HCT116 (cell line): ENCODE measurements at regions not wholly inside any gene's neighbourhood (a gene's known extent, or its start where the extent isn't known, plus 50 kb on each side); places are given as distances from the start of the nearest gene placed in this dataset.

Experiments
- ATAC-seq: fragments of 200-7000 bp; cut with Tn5 transposase; 2 replicates; pipeline ENCODE4 v1.9.1; 2020; ENCODE audit warnings: mild to moderate bottlenecking, moderate library complexity
- BruUV-seq: library from RNA; stranded (reverse); fragments of 400-500 nt; replicated peaks from 2 replicates; lab custom pipeline; 2021; lab: Mats Ljungman, UMichigan
- CTCF ChIA-PET: fragments of 300-600 bp; sonication (Branson Sonifier 250); formaldehyde crosslinking; loops from one replicate; lab custom pipeline; 2021; ENCODE audit warnings: antibody characterized with exemption; lab: Charles Lee
- POLR2A ChIA-PET: fragments of 300-600, 350-600 bp; sonication (Branson Sonifier 250); formaldehyde crosslinking; loops from one replicate; lab custom pipeline; 2021; ENCODE audit warnings: antibody characterized with exemption; lab: Charles Lee
- RAD21 ChIA-PET, 2 experiments: fragments of 300-600 bp; sonication (Branson Sonifier 250); formaldehyde crosslinking; loops; one replicate each; lab custom pipeline; 2023; ENCODE audit warnings: low total read pairs in 2 of 2; ENCODE audit not compliant: uncharacterized antibody in 2 of 2, unreplicated experiment in 2 of 2, low non-redundant PET in 1 of 2; lab: Charles Lee
- DNase-seq: peaks from one replicate; pipeline ENCODE4 v3.0.0-alpha.2; 2010; ENCODE audit warnings: low read depth, low spot score
- H2AFZ ChIP-seq: fragments of 200-600 bp; shearing (Covaris generic), sonication (generic); 2 replicates; pipeline ENCODE4 v1.6.1; 2017; ENCODE audit warnings: low read depth, mixed run types, mixed read lengths, antibody characterized with exemption, low read length; ENCODE audit not compliant: poor library complexity, severe bottlenecking
- H3K27ac ChIP-seq: 2 replicates; pipeline ENCODE4 v1.5.1; 2012; ENCODE audit warnings: low read depth, low read length
- H3K27me3 ChIP-seq: fragments of 200-600 bp; sonication (generic); 2 replicates; pipeline ENCODE4 v1.6.1; 2016; ENCODE audit warnings: mixed run types, low read length, mixed read lengths; ENCODE audit not compliant: insufficient read depth
- H3K36me3 ChIP-seq, 2 experiments: fragments of 200-500 bp in 1 of 2; fragments of 200-600 bp in 1 of 2; sonication (Bioruptor generic) in 1 of 2; sonication (generic) in 1 of 2; 2 replicates each; pipeline versions ENCODE4 v1.5.1 to v1.6.1; 2014 to 2016; ENCODE audit warnings: low read length in 2 of 2, inconsistent platforms in 1 of 2, mixed read lengths in 1 of 2, mixed run types in 1 of 2; ENCODE audit not compliant: insufficient read depth in 2 of 2, control insufficient read depth in 1 of 2
- H3K4me1 ChIP-seq, 2 experiments: fragments of 200-600 bp in 1 of 2; sonication (generic) in 1 of 2; 2 replicates each; pipeline versions ENCODE4 v1.5.1 to v1.6.1; 2012 to 2017; ENCODE audit warnings: low read length in 2 of 2, inconsistent platforms in 1 of 2, mild to moderate bottlenecking in 1 of 2, mixed read lengths in 1 of 2, mixed run types in 1 of 2, moderate library complexity in 1 of 2; ENCODE audit not compliant: insufficient read depth in 2 of 2, control insufficient read depth in 1 of 2
- H3K4me2 ChIP-seq: fragments of 200-600 bp; sonication (generic); 2 replicates; pipeline ENCODE4 v1.6.1; 2017; ENCODE audit warnings: mixed run types, low read length, mixed read lengths
- H3K4me3 ChIP-seq, 2 experiments: fragments of 200-600 bp in 1 of 2; sonication (generic) in 1 of 2; replicated peaks in 1 of 2; 2 replicates each; pipeline ENCODE4 v1.5.1; 2011 to 2016; ENCODE audit warnings: low read length in 2 of 2, control low read depth in 1 of 2, low read depth in 1 of 2, mild to moderate bottlenecking in 1 of 2, mixed read lengths in 1 of 2, mixed run types in 1 of 2
- H3K79me2 ChIP-seq: fragments of 200-600 bp; sonication (generic); 2 replicates; pipeline ENCODE4 v1.6.1; 2017; ENCODE audit warnings: mild to moderate bottlenecking, mixed run types, low read length, moderate library complexity, mixed read lengths; ENCODE audit not compliant: insufficient read depth
- H3K9ac ChIP-seq: fragments of 200-600 bp; sonication (generic); 2 replicates; pipeline ENCODE4 v1.6.1; 2016; ENCODE audit warnings: low read length, mixed read lengths
- H3K9me2 ChIP-seq: fragments of 200-600 bp; sonication (generic), shearing (Covaris generic); 2 replicates; pipeline ENCODE4 v1.6.1; 2017; ENCODE audit warnings: mixed run types, mild to moderate bottlenecking, moderate library complexity; ENCODE audit not compliant: insufficient read depth
- H3K9me3 ChIP-seq, 2 experiments: fragments of 200-500 bp in 1 of 2; fragments of 200-600 bp in 1 of 2; sonication (Bioruptor generic) in 1 of 2; sonication (generic) in 1 of 2; 2 replicates each; pipeline ENCODE4 v1.6.1; 2014 to 2017; ENCODE audit warnings: low read length in 2 of 2, mixed read lengths in 2 of 2, inconsistent platforms in 1 of 2, low read depth in 1 of 2, mild to moderate bottlenecking in 1 of 2, mixed run types in 1 of 2, moderate library complexity in 1 of 2; ENCODE audit not compliant: control insufficient read depth in 1 of 2, insufficient read depth in 1 of 2
- H4K20me1 ChIP-seq: fragments of 200-600 bp; sonication (generic), shearing (Covaris generic); 2 replicates; pipeline ENCODE4 v1.6.1; 2017; ENCODE audit warnings: mixed run types, mild to moderate bottlenecking, moderate library complexity; ENCODE audit not compliant: insufficient read depth
- CEBPB ChIP-seq: IDR thresholded peaks from 2 replicates; pipeline ENCODE4 v1.6.1; 2012; ENCODE audit warnings: low read depth
- EGR1 ChIP-seq: IDR thresholded peaks from 2 replicates; pipeline ENCODE4 v1.6.1; 2012; ENCODE audit warnings: low read depth
- ELF1 ChIP-seq: IDR thresholded peaks from 2 replicates; pipeline ENCODE4 v1.6.1; 2012; ENCODE audit warnings: low read depth, borderline replicate concordance
- EZH2 ChIP-seq: fragments of 200-600 bp; sonication (generic); IDR thresholded peaks from 2 replicates; pipeline ENCODE4 v1.6.1; 2017; ENCODE audit warnings: antibody characterized with exemption, mixed run types
- FOSL1 ChIP-seq: IDR thresholded peaks from 2 replicates; pipeline ENCODE4 v1.6.1; 2012; ENCODE audit warnings: low read depth
- POLR2A ChIP-seq: IDR thresholded peaks from 2 replicates; pipeline ENCODE4 v1.7.0; 2011; ENCODE audit warnings: borderline replicate concordance; ENCODE audit not compliant: insufficient read depth, insufficient read length; ENCODE audit errors: extremely low read depth
- POLR2AphosphoS5 ChIP-seq: IDR thresholded peaks from 2 replicates; pipeline ENCODE4 v1.6.1; 2011; ENCODE audit warnings: mild to moderate bottlenecking, low read depth, low read length, moderate library complexity
- SP1 ChIP-seq: IDR thresholded peaks from 2 replicates; pipeline ENCODE4 v1.6.1; 2012; ENCODE audit warnings: low read depth
- SRF ChIP-seq: IDR thresholded peaks from 2 replicates; pipeline ENCODE4 v1.6.1; 2012; ENCODE audit warnings: low read depth
- TCF7L2 ChIP-seq: IDR thresholded peaks from 2 replicates; pipeline ENCODE4 v1.7.0; 2011; ENCODE audit warnings: borderline replicate concordance, inconsistent platforms; ENCODE audit not compliant: insufficient read depth, insufficient read length; ENCODE audit errors: extremely low read depth
- YY1 ChIP-seq: IDR thresholded peaks from 2 replicates; pipeline ENCODE4 v1.6.1; 2011; ENCODE audit warnings: low read length, low read depth, moderate library complexity, mild to moderate bottlenecking; ENCODE audit not compliant: insufficient replicate concordance; ENCODE audit errors: extremely low read depth
- ZFX ChIP-seq: fragments of 450-650 bp; IDR thresholded peaks from 2 replicates; pipeline ENCODE4 v1.6.1; 2017
- intact Hi-C: fragments of 100-400 bp; cut with micrococcal nuclease; formaldehyde crosslinking; loops from 2 replicates; pipeline ENCODE4 v1.10.0; 2022
- TF ChIP-seq, protein P1 (sequence below): IDR thresholded peaks from 2 replicates; pipeline ENCODE4 v1.6.1; 2011; ENCODE audit warnings: mild to moderate bottlenecking, low read length, moderate library complexity; ENCODE audit not compliant: insufficient replicate concordance; ENCODE audit errors: extremely low read depth
- TF ChIP-seq, protein P2 (sequence below), 3 experiments: fragments of 200-600 bp in 1 of 3; sonication (generic) in 1 of 3; IDR thresholded peaks in 2 of 3; conservative IDR thresholded peaks in 1 of 3; 2 replicates each; pipeline ENCODE4 v1.5.1; 2012 to 2017; ENCODE audit warnings: low read depth in 2 of 3, low read length in 2 of 3, antibody characterized with exemption in 1 of 3, borderline replicate concordance in 1 of 3, control low read depth in 1 of 3, mild to moderate bottlenecking in 1 of 3, mixed read lengths in 1 of 3, mixed run types in 1 of 3, moderate library complexity in 1 of 3; ENCODE audit not compliant: insufficient read depth in 1 of 3

DNA sequence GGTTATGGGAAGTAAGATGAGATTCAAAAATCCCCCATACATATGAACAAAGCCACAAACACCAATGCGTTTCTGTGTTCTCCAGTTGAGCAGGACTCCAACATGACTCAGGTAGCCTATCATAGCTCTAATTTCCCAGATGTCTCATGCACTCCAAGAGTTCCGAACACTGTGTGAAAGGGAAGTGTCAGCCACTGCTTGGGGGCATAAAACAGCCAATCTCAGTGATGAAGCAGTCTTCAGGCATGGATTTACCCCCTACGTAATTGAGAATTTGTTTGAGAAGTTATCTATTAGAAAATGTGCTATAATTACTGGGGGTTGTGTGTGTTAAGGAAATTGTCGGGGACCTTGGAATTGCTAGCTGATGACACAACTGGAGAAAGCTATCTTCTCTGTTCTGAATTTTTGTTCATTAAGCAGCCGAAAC, 153.9 kb upstream of the AVPR1A start:
- Histone ChIP-seq H3K27me3 (no peaks in the 10 kb centered on the region), H2AFZ (no peak overlapping the region), H3K9me3 (no peaks in the 10 kb centered on the region), H3K4me3 (no peak overlapping the region), H3K36me3 (no peaks in the 10 kb centered on the region), H3K4me2 (no peak overlapping the region), H3K79me2 (no peaks in the 10 kb centered on the region), H3K9ac (no peak overlapping the region), H3K4me1 (no peaks in the 10 kb centered on the region)
- POLR2A ChIA-PET: no interaction called here
- CTCF ChIA-PET: no interaction called here
- RAD21 ChIA-PET: no interaction called here
- intact Hi-C loops: no loop called here
- DNase-seq: no peak
- TF ChIP-seq EZH2 (no peak), POLR2AphosphoS5 (no peak), EGR1 (no peak), SP1 (no peak), TCF7L2 (no peak), ZFX (no peak), FOSL1 (no peak), YY1 (no peak), ELF1 (no peak), SRF (no peak), POLR2A (no peak), CEBPB (no peak)
- TF ChIP-seq, protein P1, sequence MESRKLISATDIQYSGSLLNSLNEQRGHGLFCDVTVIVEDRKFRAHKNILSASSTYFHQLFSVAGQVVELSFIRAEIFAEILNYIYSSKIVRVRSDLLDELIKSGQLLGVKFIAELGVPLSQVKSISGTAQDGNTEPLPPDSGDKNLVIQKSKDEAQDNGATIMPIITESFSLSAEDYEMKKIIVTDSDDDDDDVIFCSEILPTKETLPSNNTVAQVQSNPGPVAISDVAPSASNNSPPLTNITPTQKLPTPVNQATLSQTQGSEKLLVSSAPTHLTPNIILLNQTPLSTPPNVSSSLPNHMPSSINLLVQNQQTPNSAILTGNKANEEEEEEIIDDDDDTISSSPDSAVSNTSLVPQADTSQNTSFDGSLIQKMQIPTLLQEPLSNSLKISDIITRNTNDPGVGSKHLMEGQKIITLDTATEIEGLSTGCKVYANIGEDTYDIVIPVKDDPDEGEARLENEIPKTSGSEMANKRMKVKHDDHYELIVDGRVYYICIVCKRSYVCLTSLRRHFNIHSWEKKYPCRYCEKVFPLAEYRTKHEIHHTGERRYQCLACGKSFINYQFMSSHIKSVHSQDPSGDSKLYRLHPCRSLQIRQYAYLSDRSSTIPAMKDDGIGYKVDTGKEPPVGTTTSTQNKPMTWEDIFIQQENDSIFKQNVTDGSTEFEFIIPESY: no peak
- TF ChIP-seq, protein P2, sequence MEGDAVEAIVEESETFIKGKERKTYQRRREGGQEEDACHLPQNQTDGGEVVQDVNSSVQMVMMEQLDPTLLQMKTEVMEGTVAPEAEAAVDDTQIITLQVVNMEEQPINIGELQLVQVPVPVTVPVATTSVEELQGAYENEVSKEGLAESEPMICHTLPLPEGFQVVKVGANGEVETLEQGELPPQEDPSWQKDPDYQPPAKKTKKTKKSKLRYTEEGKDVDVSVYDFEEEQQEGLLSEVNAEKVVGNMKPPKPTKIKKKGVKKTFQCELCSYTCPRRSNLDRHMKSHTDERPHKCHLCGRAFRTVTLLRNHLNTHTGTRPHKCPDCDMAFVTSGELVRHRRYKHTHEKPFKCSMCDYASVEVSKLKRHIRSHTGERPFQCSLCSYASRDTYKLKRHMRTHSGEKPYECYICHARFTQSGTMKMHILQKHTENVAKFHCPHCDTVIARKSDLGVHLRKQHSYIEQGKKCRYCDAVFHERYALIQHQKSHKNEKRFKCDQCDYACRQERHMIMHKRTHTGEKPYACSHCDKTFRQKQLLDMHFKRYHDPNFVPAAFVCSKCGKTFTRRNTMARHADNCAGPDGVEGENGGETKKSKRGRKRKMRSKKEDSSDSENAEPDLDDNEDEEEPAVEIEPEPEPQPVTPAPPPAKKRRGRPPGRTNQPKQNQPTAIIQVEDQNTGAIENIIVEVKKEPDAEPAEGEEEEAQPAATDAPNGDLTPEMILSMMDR (IDR thresholded peaks at IDR 0.05 in 2 of 3, conservative IDR thresholded peaks at IDR 0.05 in 1 of 3; ENCODE audit: borderline replicate concordance in 1 of 3, insufficient read depth in 1 of 3, low read depth in 2 of 3, low read length in 2 of 3): no peak
- TF ChIP-seq, all 23 proteins: peak for 0
- BruUV-seq: no TSS peak
- no peaks in the 10 kb centered on the region for H3K9me2 ChIP-seq
- no peak overlapping the region for H3K27ac ChIP-seq
- ATAC-seq: no peak
- H4K20me1 ChIP-seq: no peaks in the 10 kb centered on the region
